ENCODE measurements at regions not wholly inside any gene's neighbourhood (a gene's known extent, or its start where the extent isn't known, plus 50 kb on each side); places are given as distances from the start of the nearest gene placed in this dataset.

DNA sequence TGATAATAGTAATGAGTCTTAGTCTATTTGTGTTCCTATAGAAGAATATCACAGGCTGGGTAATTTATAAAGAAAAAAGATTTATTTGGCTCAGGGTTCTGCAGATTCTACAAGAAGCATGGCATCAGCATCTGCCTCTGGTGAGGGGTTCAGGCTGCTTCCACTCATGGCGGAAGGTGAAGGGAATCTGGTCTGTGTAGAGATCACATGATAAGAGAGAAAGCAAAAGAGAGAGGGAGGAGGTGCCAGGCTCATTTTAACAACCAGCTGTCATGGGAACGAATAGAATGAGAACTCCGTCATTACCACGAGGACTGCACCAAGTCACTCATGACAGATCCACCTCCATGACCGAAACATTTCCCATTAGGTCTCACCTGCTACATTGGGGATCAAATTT lies 664.0 kb upstream of the SGO1 start:
- Histone ChIP-seq H4K91ac (replicated peaks; ENCODE audit: insufficient read length, low read length) (no peak overlapping the region), H3K79me1 (ENCODE audit: low read depth, low read length) (no peaks in the 10 kb centered on the region), H3K4me1 (replicated peaks in 1 of 4; ENCODE audit: control insufficient read depth in 3 of 4, insufficient read depth in 4 of 4, low read length in 3 of 4) (peaks cover 0 to 7% (median 1%) of the 10 kb centered on the region in 4 experiments; a peak in 1 of 7 replicates), H3K4me3 (ENCODE audit: extremely low read depth in 1 of 4, insufficient read depth in 2 of 4, low read depth in 3 of 4, low read length in 4 of 4) (no peak overlapping the region), H2BK12ac (ENCODE audit: low read depth, low read length) (no peak overlapping the region), H3K18ac (ENCODE audit: extremely low read depth, low read length) (no peak overlapping the region), H2BK5ac (ENCODE audit: low read depth, low read length) (no peak overlapping the region), H3K23ac (ENCODE audit: insufficient read length) (no peak overlapping the region), H3K36me3 (ENCODE audit: control insufficient read depth in 2 of 4, insufficient read depth in 4 of 4, low read length in 3 of 4) (no peaks in the 10 kb centered on the region), H4K20me1 (replicated peaks in 1 of 2; ENCODE audit: control insufficient read depth in 1 of 2, insufficient read depth in 2 of 2, low read length in 2 of 2) (no peaks in the 10 kb centered on the region), H3K23me2 (ENCODE audit: low read depth, low read length) (no peaks in the 10 kb centered on the region), H3K4ac (replicated peaks; ENCODE audit: insufficient read length, low read depth, low read length) (no peak overlapping the region), H4K5ac (ENCODE audit: insufficient read length, low read depth, low read length) (no peak overlapping the region), H3K9ac (replicated peaks in 1 of 4; ENCODE audit: extremely low read depth in 1 of 4, low read depth in 3 of 4, low read length in 3 of 4) (no peak overlapping the region), H3K79me2 (ENCODE audit: control insufficient read depth in 1 of 2, insufficient read depth in 2 of 2, low read length in 2 of 2) (no peaks in the 10 kb centered on the region), H3K27me3 (replicated peaks in 1 of 4; ENCODE audit: control insufficient read depth in 3 of 4, extremely low read depth in 1 of 4, insufficient read depth in 3 of 4, low read length in 3 of 4) (no peaks in the 10 kb centered on the region; a peak in 2 of 7 replicates), H2BK15ac (ENCODE audit: low read length) (no peak overlapping the region), H3K9me3 (ENCODE audit: insufficient read depth in 2 of 2, low read depth in 1 of 2, low read length in 1 of 2) (no peaks in the 10 kb centered on the region), H3K14ac (ENCODE audit: insufficient read length) (no peak overlapping the region), H2BK20ac (ENCODE audit: low read length) (no peak overlapping the region), H3K4me2 (ENCODE audit: insufficient read depth in 1 of 2, low read depth in 2 of 2, low read length in 2 of 2) (no peak overlapping the region), H4K8ac (ENCODE audit: extremely low read depth, insufficient read depth, low read length) (no peak overlapping the region), H3K56ac (replicated peaks; ENCODE audit: insufficient read length, low read depth, low read length) (no peak overlapping the region), H2BK120ac (replicated peaks; ENCODE audit: low read depth, low read length) (no peak overlapping the region), H2AFZ (ENCODE audit: low read length) (no peak overlapping the region), H3K27ac (ENCODE audit: low read depth, low read length) (no peak overlapping the region), H2AK5ac (ENCODE audit: low read depth, low read length) (no peak overlapping the region)
- WGBS, 2 experiments (ENCODE audit: extremely low coverage in 1 of 2, insufficient coverage in 1 of 2, insufficient read length in 1 of 2, insufficient replicate concordance in 2 of 2, low coverage in 1 of 2, low lambda C conversion rate in 2 of 2, missing lambda C conversion rate in 1 of 2), result 94% methylated on average over 5 of the region's 5 CpGs; no CpG with 5 or more reads in 1 of the 2 experiments
- DNase-seq (ENCODE audit: low read depth in 1 of 2, low spot score in 2 of 2) (no peak), FAIRE-seq (no peak)
- ChIA-PET CTCF (ENCODE audit: partially characterized antibody) (no interaction called here), POLR2A (ENCODE audit: partially characterized antibody) (no interaction called here)
- TF ChIP-seq HDAC2 (IDR thresholded peaks at IDR 0.05; ENCODE audit: borderline replicate concordance in 1 of 2, low read depth in 2 of 2, low read length in 2 of 2) (no peak), POLR2A (IDR thresholded peaks at IDR 0.05; ENCODE audit: control extremely low read depth in 1 of 2, low read depth in 2 of 2, low read length in 2 of 2) (no peak), CBX5 (IDR thresholded peaks at IDR 0.05; ENCODE audit: low read depth, low read length) (no peak), NANOG (IDR thresholded peaks at IDR 0.05; ENCODE audit: insufficient read depth, low read depth, low read length, poor library complexity, severe bottlenecking) (no peak)
